ENCODE measurements at regions not wholly inside any gene's neighbourhood (a gene's known extent, or its start where the extent isn't known, plus 50 kb on each side); places are given as distances from the start of the nearest gene placed in this dataset.

DNA sequence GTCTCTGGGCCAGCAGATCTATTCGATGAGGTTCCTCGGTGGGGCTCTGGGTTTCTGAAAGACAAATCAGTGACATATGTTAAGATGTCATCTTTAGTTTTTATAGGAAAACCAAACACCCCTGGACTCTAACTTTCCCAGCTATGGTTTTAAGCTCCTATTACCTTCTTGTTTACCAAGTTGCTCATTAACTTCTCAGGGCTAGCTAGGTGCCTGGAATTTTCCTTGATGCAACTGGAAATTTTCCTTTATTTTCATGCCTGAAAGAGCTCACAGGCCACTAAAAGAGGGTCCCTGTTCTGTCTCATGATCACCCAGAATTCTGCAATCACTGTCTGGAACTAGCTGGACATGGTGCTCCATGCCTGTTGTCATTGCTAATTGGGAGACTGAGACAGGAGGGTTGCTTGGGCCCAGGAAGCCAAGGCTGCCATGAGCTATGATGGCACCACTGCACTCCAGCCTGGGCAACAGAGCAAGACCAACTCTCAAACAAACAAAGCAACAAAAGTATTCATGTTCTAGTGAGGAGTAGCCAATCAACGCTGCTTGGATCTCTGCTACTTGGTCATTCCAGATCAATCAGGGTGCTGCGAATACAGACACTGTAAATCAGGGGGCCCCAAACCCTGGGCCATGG, 1173.5 kb upstream of the AUTS2 start:
- H3K9ac ChIP-seq (ENCODE audit: low read length in 3 of 3), result no peak overlapping the region
- H3K4me3 ChIP-seq (ENCODE audit: low read length in 3 of 3), result no peak overlapping the region
- TF ChIP-seq, protein P1, sequence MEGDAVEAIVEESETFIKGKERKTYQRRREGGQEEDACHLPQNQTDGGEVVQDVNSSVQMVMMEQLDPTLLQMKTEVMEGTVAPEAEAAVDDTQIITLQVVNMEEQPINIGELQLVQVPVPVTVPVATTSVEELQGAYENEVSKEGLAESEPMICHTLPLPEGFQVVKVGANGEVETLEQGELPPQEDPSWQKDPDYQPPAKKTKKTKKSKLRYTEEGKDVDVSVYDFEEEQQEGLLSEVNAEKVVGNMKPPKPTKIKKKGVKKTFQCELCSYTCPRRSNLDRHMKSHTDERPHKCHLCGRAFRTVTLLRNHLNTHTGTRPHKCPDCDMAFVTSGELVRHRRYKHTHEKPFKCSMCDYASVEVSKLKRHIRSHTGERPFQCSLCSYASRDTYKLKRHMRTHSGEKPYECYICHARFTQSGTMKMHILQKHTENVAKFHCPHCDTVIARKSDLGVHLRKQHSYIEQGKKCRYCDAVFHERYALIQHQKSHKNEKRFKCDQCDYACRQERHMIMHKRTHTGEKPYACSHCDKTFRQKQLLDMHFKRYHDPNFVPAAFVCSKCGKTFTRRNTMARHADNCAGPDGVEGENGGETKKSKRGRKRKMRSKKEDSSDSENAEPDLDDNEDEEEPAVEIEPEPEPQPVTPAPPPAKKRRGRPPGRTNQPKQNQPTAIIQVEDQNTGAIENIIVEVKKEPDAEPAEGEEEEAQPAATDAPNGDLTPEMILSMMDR (IDR thresholded peaks at IDR 0.05; ENCODE audit: borderline replicate concordance, extremely low read depth, insufficient read depth), result no peak
- H3K27ac ChIP-seq (ENCODE audit: low read depth in 2 of 2, low read length in 2 of 2), result peak overlapping the region; percentile 38 to 65
- H3K4me1 ChIP-seq (ENCODE audit: control insufficient read depth in 2 of 3, insufficient read depth in 2 of 3, low read depth in 1 of 3, low read length in 3 of 3), result peaks cover 0 to 15% (median 3%) of the 10 kb centered on the region in 3 donors
- no peaks in the 10 kb centered on the region for H3K27me3 ChIP-seq (ENCODE audit: control insufficient read depth, insufficient read depth, low read length)
- intact Hi-C loops (cut with DNase I), result no loop called here
- H3K36me3 ChIP-seq (ENCODE audit: control insufficient read depth in 2 of 3, insufficient read depth in 3 of 3, low read length in 3 of 3), result no peaks in the 10 kb centered on the region
- DNase-seq, result peak in 3 of 5 donors; percentile 29 to 72 (median 68)
- FAIRE-seq, result no peak
- H3K9me3 ChIP-seq (ENCODE audit: control insufficient read depth in 2 of 3, insufficient read depth in 1 of 3, low read length in 3 of 3), result no peaks in the 10 kb centered on the region

DNA sequence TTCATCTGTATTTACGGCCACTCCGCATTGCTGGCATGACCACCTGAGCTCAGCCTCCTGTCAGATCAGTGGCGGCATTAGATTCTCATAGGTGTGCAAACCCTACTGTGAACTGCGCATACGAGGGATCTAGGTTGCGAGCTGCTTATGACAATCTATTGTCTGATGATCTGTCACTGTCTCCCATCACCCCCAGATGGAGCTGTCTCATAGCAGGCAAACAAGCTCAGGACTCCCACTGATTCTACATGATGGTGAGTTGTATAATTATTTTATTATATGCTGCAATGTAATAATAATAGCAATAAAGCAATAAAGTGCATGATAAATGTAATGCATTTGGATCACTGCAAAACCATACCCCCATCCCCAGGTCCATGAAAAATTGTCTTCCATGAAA, 1172.9 kb upstream of the AUTS2 start:
- FAIRE-seq (no peak), DNase-seq (no peak)
- peak overlapping the region in 1 of 2 donors; percentile 51 for H3K27ac ChIP-seq (ENCODE audit: low read depth in 2 of 2, low read length in 2 of 2)
- H3K9ac ChIP-seq (ENCODE audit: low read length in 3 of 3), result no peak overlapping the region
- H3K27me3 ChIP-seq (ENCODE audit: control insufficient read depth, insufficient read depth, low read length), result no peaks in the 10 kb centered on the region
- no peaks in the 10 kb centered on the region for H3K9me3 ChIP-seq (ENCODE audit: control insufficient read depth in 2 of 3, insufficient read depth in 1 of 3, low read length in 3 of 3)
- H3K4me1 ChIP-seq (ENCODE audit: control insufficient read depth in 2 of 3, insufficient read depth in 2 of 3, low read depth in 1 of 3, low read length in 3 of 3), result peaks cover 0 to 15% (median 3%) of the 10 kb centered on the region in 3 donors
- TF ChIP-seq, protein P1 (IDR thresholded peaks at IDR 0.05; ENCODE audit: borderline replicate concordance, extremely low read depth, insufficient read depth), result no peak
- intact Hi-C loops (cut with DNase I), result no loop called here
- no peaks in the 10 kb centered on the region for H3K36me3 ChIP-seq (ENCODE audit: control insufficient read depth in 2 of 3, insufficient read depth in 3 of 3, low read length in 3 of 3)
- H3K4me3 ChIP-seq (ENCODE audit: low read length in 3 of 3), result no peak overlapping the region

DNA sequence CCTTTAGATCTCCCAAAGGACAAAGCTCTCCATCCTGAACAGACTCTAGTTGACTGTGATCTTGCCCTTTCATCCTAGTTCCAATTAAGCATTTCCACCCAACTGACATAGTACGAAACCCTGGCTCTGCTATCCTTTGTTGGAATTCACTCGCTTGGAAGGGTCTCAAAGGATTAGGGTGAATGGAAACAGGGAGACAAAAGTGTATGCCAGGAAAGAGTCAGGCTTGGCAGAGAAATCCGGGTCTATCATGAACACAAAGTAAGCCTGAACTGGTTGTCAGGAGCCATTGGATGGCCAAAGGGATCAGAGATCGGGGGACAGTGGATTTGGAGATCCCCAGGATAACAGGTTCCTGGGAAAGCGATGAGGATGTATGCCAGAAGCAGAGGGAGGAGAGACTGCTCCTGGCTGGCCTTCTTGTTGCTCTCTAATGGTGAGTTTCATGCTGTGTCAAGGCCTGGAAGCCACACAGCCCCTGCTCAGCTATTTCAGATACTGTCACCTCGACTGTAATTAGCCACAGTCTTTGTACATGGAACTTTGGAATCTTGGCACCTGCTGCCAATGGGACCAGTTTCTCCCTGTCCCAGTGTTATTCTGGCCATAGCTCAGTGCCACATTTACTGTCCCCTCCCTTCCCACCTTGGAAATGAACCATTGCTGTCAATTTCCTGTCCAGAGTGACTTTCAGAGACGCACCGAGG, 1168.7 kb upstream of the AUTS2 start:
- TF ChIP-seq, protein P1 (IDR thresholded peaks at IDR 0.05; ENCODE audit: borderline replicate concordance, extremely low read depth, insufficient read depth), result no peak
- peaks cover 0 to 3% (median 3%) of the 10 kb centered on the region in 3 donors for H3K4me1 ChIP-seq (ENCODE audit: control insufficient read depth in 2 of 3, insufficient read depth in 2 of 3, low read depth in 1 of 3, low read length in 3 of 3)
- no peak overlapping the region for H3K9ac ChIP-seq (ENCODE audit: low read length in 3 of 3)
- H3K9me3 ChIP-seq (ENCODE audit: control insufficient read depth in 2 of 3, insufficient read depth in 1 of 3, low read length in 3 of 3), result no peaks in the 10 kb centered on the region
- DNase-seq, result no peak
- H3K27ac ChIP-seq (ENCODE audit: low read depth in 2 of 2, low read length in 2 of 2), result no peak overlapping the region
- intact Hi-C loops (cut with DNase I), result no loop called here
- no peak for FAIRE-seq
- no peak overlapping the region for H3K4me3 ChIP-seq (ENCODE audit: low read length in 3 of 3)
- H3K27me3 ChIP-seq (ENCODE audit: control insufficient read depth, insufficient read depth, low read length), result no peaks in the 10 kb centered on the region
- H3K36me3 ChIP-seq (ENCODE audit: control insufficient read depth in 2 of 3, insufficient read depth in 3 of 3, low read length in 3 of 3), result no peaks in the 10 kb centered on the region

Data from kidney (tissue), 13 donors.